ENCODE measurements at regions not wholly inside any gene's neighbourhood (a gene's known extent, or its start where the extent isn't known, plus 50 kb on each side); places are given as distances from the start of the nearest gene placed in this dataset.
"Not testable (repeated sequence)": the region's sequence is repeated elsewhere in the genome, so short reads cannot be mapped to it uniquely, and the experiment has no call there.

DNA sequence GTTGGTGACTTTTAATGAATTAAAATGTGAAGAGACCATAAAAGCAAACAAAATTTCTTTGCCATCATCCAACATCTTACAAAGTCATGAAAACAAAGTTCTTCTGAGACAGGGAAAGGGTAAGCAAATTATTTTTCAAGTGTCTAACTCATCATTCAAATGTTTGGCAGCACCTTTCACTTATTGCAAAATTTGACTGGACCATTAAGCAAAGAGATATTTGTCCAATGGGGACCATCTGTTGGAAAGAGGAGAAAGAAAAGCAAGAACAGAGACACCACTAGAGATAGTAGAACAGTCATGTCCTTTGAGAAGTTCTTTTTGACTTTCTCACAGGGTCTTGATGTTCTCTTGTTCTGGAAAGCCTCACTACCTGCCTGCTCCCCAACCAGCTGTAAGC is 330.1 kb downstream of the PAPSS1 start:
- no peak for DNase-seq

DNA sequence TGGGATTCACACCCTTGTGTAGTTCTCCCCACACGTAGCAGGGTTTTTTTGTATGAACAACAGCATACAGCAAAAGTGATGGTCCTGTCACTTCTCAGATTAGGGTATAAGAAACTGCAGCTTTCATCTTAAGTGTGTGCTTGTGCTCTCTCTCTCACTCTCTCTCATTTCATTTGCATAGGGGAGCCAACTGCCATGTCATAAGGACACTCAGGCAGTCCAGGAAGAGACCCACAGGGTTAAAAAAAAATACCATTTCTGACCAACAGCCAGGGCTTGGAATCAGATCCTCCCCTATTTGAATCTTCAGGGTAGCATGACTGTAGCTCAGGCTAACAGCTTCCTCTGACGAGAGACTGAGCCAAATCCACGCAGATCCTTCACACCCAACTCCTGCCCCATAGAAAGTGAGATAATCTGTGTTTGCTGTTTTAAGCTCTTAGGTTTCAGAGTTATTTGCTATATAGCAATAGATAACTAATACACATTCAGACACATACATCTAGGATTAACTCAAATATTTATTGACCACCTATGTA is 331.2 kb downstream of the PAPSS1 start:
- no peak for DNase-seq

DNA sequence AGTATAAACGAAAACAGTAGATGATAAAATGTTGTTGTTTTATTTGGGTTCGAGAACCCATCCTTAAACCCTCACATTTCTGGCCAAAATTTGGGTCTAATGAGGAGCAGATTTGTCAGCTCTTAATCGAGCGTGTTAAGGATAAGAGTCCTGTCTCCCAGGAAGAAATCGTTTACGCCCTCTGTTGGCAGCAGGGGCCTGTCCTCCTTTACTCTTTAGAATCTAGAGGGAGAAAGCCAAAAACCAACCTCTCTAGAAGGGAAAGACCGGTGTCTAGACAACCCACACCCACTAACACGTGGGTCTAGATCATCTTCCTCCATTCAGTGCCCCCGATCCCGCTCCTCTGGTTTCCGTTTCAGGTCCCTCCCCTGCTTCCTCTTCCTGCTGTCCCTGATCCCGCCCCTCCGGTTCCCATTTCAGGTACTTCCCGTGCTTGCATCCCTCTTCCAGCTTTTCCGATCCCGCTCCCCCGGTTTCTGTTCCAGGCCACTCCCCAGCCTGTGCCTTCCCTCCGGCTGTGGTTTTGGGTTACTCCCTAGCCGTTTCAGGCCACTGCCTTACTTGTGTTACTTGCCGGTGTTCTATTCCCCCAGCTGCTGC is 339.1 kb downstream of the PAPSS1 start:
- DNase-seq, result no peak

DNA sequence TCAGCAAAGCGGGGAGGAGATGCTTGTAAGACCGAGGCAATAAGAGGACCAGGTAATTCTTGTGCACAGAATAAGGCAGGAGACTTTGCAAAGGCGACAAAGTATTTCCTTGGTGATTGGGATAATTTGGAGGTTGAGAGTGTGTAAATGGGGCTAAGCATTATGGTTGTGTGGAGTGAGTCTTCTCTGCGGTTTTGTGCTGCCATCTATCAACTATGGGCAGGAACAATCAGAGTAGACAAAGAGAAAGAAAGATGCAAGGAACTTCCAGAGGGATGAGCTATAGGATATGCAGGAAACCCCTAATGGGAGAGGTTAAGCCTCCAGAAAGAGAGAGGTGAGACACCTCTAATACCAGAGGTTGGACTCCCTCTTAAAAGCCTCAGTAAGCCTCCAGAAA is 339.8 kb downstream of the PAPSS1 start:
- no peak for DNase-seq

DNA sequence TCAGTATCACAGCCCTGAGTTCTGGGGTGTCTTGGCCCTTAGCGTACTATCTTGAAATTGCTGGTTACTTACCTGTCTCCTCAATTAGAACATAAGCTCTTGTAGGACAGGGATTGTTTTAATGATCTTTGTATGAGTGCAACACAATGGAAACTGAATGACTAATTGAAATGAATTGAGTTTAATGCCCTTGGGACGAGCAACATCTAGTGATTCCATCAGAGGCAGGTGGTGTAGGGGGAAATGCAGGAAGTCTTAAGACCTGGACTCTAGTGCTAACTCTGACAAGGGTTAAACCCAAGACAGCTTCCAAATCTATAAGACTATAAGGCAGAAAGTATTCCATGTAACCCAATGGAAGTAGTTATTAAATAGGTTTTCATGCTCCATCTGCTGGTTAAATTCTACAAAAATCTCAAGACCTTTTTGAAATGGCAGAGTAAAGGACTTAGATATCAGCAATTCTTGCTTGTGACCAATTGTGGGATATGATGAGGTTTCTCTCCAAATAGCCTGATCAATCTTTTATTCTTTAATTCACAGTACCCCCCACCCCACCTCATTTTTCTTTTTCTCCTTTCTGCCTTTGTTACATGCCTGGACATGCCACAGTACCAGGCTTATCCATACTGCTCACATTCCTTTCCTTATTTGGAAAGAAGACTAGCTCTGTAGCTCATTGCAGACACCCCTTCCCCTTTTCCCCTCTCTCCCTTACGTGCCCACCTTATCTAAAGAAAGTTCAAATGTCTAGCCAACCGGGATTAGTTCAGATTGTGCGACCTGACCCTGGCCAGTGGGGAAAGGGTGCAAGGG is 340.8 kb downstream of the PAPSS1 start:
- DNase-seq, result no peak

DNA sequence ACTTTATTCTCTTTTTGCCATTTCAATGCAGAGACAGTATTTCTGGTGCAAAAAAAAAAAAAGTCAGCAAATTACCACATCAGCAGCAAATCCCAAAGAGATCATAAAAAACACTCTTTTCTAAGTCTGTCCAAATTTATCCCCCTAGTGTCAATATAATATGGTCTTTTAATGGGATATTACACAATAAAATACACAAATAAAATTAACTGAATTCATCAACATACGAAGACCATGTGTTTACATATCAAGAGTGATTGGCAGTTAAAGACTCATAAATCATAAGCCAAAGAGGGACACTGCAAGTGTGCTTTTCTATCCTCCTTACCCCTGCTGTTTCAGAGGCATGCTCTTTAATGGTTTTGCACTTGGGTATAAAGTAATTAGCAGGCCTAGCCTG is 340.2 kb upstream of the DKK2 start:
- DNase-seq, result no peak

DNA sequence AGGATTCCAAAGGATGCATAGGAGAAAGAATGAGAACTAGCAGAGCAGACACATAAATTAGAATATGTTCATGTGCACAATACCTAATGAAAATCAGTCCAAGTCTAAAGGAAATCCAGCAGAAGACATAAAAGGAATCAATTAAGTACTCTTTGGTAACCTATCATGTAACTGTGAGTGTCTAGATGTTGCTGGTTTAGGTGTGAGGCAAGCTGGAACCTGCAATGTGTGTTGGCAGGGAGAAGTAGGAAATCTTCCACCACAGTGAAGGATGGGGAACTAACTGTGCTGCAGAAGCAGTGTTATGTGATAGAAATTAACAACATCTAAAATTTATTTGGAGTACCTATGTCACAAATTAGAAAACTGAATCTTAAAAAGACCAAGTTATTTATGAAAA is 330.8 kb upstream of the DKK2 start:
- DNase-seq, result no peak

DNA sequence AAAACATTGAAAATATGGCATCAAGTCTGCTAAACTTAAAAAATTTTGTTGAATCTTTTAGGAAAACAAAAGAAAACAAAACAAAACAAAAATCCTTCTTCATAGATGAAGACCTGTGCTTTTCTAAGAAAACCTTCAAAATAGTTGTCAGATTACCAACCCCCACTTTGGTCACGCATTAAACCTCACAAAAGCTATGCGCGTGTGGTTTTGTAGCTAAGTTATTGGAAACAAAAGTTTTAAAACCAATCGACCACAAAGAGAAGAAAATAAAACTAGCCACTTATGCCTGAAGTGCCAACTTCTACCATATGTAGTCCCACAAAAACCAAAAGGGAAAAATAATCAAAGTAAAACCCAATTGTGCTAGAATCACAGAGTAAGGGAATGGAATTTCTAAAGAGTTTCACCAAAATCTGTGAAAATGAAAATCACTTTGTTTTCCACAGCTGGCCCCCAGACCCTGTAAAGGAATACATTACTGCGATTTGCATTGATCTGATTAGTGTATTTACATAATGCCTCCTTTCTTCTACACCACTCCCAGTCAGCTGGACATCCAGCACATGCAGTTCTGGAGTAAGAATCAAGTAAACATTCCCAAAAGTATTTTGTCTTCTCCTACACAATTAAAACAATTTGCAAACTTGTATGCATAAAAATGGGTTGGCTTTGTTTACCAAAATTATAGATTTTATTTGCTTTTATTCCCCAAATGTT is 330.1 kb upstream of the DKK2 start:
- DNase-seq, result no peak

DNA sequence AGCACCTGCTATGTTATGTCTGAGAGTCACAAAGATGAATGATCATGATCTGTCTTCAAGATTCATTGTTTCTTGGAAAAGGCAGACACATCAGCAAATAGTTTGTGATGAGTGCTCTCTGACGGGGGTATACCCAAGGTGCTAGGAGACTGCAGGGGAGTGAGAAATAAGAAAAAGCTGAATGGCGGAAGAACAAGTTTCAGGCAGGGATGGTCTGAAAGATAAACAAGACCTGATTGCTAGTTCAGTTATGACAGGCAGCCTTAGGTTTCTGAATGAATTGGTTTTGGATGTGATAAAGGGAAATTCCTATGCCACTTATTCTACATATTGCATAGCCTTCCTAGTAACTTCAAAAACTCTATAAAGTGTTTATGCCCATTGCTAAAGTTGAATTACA is 327.0 kb upstream of the DKK2 start:
- no peak for DNase-seq

DNA sequence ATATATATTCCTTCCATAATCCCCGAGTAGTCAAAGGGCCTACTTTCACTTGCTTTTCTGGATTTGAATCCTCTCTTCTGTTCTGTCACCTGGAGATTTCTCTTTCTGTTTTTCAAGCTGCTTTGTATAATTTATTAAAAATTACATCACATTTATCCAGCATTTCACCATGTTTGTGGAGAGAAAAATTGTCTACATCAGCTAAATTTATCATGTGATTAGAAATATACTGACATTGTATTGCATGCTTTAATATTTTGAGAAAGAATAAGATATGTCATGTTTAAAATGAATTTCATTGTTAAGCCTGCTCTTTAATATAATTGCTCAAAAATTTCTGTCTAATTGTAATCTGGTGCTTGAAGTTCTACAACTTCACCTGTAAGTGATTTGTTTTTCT is 323.1 kb upstream of the DKK2 start:
- DNase-seq, result no peak

DNA sequence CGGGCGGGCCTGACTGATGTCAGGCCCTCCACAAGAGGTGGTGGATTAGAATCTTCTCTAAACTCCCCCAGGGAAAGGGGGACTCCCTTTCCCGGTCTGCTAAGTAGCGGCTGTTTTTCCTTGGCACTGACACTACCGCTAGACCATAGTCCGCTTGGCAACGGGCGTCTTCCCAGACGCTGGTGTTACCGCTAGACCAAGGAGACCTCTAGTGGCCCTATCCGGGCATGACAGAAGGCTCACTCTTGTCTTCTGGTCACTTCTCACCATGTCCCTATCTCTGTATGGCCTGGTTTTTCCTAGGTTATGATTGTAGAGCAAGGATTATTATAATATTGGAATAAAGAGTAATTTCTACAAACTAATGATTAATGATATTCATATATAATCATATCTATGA is 318.2 kb upstream of the DKK2 start:
- DNase-seq, result not testable (repeated sequence)

DNA sequence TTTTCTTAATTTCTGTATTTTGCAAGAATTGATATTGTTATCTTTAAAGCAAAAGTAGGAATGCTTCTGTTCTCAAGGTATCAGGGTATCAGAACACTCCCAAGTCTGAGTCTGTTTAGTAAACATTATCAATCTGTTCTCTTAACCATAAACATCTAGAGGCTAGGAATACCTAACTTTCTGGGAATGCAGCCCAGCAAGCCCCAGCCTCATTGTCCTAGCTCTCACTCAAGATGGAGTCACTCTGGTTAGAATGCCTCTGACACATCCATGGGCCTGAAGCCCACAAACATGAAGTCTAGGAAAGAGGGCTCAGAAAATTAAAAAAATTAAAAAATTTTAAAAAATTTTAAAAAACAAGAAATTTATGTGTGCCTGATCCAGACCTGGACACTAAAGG is 315.1 kb upstream of the DKK2 start:
- DNase-seq, result no peak

DNA sequence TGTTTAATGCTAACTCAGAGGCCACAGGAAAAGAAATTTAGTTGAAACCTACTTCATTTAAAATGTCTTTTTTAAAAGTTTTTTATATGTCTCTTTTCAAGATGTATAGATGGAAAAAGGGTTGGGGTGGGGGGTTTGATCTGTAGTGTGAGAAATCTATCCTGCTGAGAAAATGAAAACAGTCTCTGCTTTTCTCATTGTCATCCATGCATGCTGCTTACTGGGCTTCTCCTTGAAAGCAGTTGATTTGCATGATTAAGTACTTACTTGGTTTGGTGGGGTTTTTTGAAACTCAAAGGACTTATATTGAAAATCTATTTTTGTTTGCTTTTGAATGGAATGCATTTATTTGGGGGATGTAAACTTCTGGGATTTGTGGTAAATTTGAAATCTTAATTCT is 313.6 kb upstream of the DKK2 start:
- DNase-seq, result no peak

DNA sequence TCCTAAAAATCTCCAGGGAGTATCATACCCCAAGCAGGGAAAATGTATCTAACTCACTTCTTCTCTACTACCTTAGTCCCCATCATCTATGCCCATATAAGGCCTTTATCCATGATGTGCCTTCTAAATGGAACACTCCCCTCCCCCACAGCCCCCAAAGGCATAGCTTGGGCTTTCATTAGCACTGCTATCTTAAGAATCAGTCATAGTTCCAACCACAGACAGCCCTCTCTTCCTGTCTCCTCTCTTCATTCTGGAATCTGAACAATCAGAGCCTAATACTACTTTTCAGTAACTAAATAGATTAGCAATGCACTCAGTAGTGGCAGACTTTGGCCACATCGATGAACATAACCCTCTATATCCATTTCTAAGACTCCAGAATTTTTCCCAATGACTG is 313.2 kb upstream of the DKK2 start:
- no peak for DNase-seq

DNA sequence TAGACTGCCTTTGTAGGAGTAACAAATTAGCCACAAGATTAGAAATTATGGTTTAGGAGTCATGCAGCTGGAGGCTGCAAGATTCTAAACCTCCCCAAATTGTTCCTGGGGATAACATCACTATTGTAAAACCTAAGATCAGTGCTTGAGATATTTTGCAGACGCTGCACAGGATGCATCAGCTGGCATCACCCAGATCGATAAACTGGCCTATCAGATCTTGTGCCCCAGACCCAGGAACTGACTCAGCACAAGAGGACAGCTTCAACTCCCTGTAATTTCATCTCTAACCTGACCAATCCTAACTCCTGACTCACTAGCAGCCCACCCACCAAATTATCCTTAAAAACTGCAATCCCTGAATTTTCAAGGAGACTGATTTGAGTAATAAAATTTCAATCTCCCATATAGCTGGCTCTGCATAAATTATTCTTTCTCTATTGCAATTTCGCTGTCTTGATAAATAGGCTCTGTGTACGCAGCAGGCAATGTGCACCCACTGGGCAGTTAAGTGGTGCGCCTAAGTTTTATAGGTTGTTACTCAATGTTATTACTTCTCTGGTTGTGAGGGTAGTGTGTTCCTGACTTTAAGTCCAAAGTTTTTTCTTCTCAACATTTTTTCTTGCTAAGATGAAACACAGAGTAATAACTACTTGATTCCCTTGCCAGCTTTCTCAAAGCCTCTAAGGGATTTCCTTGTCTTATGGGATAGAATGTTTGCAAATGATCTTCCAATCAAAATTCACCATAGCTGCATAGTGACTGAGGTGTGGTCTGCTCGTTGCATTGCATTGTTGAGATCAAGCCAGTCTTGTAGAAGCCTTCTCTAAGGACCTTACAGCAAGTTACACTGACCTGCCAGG is 312.3 kb upstream of the DKK2 start:
- no peak for DNase-seq

DNA sequence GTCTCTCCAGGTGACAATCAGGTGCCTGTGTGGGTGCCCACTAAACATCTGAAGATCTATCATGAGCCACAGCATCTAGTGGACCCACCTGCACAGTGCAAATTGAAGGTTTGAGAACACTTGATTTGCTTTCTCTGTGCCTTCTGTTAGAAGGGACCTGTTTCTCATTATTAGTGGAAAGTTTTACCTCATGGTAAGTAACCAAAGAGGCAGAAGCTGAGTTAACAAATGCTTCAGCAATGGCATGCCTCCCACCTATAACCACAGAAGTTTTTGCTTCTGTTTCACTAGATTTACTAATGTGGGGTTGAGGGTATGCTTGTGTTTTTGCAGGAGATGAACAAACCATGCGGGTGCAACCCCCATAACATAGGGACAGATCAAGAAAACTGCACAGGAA is 297.4 kb upstream of the DKK2 start:
- no peak for DNase-seq

DNA sequence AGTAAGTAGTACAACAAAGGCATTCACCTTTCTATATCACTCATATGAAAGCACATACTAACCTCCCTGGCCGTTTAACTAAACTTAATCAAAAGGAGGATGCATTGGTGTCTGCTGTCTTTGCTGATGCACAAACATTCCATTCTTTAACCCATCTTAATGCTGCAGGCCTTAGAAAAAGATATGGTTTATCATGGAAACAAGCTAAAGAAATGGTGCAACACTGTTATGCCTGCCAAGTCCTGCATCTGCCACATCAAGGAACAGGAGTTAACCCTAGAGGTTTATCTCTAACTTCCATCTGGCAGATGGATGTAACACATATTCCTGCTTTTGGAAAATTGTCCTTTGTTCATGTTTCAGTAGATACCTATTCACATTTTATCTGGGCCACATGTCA is 296.5 kb upstream of the DKK2 start:
- not testable (repeated sequence) for DNase-seq

DNA sequence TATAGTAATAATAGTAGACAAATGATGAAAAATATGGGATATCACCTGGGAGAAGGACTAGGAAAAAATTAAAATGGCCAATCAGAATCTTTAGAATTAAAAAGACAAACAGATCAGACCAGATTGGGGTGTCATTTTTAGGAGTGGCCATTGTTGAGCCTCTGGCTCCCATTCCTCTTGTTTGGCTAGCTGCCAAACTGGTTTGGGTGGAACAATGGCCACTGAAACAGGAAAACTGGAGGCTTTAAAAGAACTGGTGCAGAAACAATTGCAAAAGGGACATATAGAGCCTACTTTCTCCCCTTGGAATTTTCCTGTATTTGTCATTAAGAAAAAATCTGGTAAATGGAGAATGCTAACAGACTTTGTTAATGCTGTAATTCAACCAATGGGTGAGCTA is 294.8 kb upstream of the DKK2 start:
- DNase-seq, result no peak

DNA sequence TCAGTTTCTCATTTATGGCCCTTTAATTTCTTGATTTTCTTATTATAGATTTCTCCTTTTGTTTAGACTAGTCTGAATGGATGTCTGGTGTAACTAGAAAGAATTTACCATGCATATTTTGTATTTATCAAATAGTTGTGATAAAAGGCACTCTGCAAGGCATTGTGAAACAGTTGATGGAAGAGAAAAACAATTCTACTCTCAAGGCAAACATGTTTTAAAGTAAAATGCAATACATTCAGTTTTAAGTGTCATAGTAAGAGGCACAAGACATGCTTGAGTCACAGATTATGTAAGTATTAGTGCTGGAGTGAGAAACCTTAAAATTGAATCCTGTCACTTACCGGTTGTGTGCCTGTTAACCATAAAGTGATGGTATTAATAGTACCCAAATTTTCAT is 283.3 kb upstream of the DKK2 start:
- no peak for DNase-seq

DNA sequence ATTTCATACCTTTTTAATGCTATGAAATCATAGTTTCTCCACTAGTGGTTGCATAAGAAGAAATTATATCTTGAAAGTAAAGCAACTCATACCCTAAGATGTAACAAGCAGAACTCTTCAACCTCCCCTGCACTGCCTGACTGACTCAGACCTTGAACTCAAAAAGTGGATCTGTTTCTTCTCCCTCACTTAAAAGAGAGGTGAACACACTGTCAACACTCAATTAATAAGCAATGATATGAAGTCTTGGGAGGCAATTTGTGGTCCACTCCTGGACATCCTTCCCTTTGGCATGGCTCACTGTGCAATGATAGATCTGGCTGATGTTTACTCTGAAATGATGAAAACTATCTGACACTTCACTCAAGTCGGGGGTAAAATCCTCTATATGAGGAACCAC is 282.0 kb upstream of the DKK2 start:
- no peak for DNase-seq

DNA sequence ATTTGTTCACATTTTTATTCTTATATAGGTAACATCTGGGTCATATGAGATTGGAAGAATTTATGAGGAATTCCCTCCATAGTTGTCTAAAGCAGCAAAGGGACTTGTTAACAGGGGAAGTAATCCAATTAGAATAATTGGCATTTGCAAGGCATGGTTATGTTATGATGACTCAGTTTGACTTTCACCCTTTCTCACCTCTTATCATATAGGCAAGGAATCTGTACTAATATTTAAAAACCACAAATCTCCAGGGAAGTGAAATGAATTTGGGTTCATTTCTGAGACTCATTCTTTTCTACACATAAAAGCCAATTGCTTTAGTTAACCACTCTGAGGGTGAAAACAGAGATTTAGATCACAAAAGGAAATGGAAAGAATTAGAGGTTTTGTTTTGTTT is 281.5 kb upstream of the DKK2 start:
- no peak for DNase-seq

DNA sequence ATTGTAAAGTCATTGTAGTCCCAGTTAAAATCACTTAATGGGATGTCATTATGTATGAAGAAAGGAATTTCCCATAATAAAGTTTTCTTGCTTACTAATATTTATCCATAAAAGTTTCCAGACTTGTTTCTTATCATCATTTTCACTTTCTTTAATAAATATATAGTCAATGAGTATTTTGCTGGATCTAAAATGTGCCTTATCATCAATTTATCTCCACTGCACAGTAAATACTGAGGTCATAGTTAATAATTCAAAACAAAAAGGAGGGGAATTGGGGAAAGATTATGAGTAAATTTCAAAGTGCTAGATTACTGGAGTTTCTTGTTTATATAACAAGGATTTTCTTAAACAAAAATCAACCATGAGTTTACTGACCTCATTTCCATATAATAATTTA is 279.5 kb upstream of the DKK2 start:
- DNase-seq, result no peak

DNA sequence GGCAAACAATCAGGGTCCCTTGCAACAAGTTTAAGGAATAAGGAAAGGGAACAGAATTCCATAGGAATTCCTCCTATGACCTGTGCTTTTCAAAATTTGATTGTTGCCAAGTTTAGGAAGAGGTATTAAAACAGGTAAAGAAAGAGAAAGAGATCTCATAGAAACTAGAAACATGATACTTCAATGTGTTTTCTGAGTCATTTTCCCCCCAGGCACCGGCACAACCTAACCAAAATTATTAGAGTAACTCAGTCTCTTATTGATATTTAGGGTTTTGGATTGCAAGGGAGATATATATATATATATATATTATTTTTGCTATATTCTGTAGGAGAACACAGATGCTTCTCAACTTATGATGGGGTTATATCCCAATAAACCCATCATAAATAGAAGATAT is 278.0 kb upstream of the DKK2 start:
- DNase-seq, result no peak
